ENCODE measurements at regions not wholly inside any gene's neighbourhood (a gene's known extent, or its start where the extent isn't known, plus 50 kb on each side); places are given as distances from the start of the nearest gene placed in this dataset.

GRCh38 chr6:145305670-145306069 is 429.6 kb downstream of the EPM2A start:
- TF ChIP-seq CTCF (IDR thresholded peaks at IDR 0.05; ENCODE audit: low read depth, low read length), result no peak
- no peak overlapping the region for H3K4me3 ChIP-seq (ENCODE audit: low read depth, low read length)

- no peak overlapping the region for H3K4me3 ChIP-seq (ENCODE audit: low read depth, low read length)
- TF ChIP-seq CTCF (IDR thresholded peaks at IDR 0.05; ENCODE audit: low read depth, low read length), result no peak
Measured at GRCh38 chr6:145306489-145306888, 428.8 kb downstream of the EPM2A start.

DNA sequence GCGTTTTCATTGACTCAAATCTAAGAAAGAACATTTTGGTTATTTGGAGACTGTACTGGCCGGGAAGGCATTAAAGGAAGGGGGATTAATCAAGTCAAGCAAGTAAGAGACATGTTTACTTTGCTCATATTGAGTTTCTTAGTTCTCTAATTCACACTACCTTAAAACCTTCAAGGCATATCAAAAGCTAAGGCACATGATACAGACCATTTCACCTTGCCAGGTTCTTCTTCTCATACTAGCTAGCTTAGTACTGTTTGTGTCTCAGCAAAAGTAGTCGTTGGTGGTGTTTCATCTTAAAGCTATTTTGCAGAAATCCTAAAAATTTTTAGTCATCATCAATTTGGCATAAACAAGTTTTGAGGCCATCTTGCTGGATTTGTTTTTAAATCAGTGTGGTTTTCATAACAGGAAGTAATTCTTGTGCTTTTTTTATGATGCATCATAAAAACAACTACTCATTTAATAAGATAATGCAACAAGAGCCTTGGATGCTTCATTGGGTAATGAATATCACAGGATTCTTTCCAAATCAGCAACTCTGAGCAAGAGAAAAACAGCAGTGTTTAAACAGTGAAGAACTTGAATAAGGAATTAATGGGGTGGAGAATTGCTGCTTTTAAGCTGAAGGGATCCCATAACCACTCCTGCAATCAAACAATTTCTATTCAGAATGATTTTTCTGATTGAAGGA is 425.3 kb downstream of the EPM2A start:
- H3K4me3 ChIP-seq (ENCODE audit: low read depth, low read length), result no peak overlapping the region
- no peak for TF ChIP-seq CTCF (IDR thresholded peaks at IDR 0.05; ENCODE audit: low read depth, low read length)

DNA sequence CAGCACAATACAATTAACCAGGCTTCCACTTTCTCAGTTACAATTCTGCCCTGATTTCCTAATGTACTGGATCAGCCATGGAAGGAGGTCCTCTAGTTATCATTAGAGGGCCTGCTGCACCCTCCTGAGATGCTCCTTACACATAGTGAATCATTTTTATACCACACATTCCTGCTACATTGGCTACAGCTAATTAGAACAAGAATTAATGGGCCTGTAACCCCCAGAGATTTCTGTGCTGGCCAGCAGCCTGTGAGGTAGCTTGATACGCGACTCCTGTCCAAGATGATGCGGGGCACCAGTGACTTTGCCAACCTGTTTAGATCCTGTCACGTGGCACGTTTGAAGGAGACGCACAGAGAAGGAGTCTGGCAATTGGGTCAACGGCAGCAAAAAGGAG is 422.8 kb downstream of the EPM2A start:
- H3K4me3 ChIP-seq (ENCODE audit: low read depth, low read length), result no peak overlapping the region
- no peak for TF ChIP-seq CTCF (IDR thresholded peaks at IDR 0.05; ENCODE audit: low read depth, low read length)

GRCh38 chr6:145313041-145313855 is 422.1 kb downstream of the EPM2A start:
- H3K4me3 ChIP-seq (ENCODE audit: low read depth, low read length), result no peak overlapping the region
- no peak for TF ChIP-seq CTCF (IDR thresholded peaks at IDR 0.05; ENCODE audit: low read depth, low read length)

DNA sequence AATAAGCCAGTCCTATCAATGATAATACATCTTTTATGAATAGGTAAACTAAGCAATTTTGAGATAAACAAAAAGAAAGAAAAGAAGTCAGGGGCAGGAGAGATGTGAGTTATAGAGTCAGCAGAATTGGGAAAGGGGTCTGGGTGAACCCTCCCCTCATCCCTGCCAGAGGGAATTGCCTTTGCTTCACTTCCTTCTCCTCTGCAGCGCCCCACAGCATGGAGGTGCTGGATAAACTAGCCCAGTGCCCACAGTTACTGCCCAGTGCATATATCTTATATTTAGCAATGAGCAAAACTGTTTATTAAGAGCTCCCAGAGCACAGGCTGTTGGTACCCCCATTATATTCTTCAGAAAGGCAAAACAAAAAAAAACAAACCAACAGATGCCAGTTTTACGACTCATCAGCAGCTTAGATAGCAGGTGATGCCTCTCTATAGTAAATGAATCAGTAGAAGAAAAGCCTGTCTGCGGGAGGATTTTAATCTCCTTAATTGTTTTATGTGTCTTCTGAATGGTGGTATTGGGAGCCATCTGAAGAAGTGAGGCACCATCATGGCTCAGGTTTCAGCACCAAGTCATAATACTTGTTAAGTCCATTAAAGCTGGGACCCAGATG is 419.2 kb downstream of the EPM2A start:
- no peak overlapping the region for H3K4me3 ChIP-seq (ENCODE audit: low read depth, low read length)
- TF ChIP-seq CTCF (IDR thresholded peaks at IDR 0.05; ENCODE audit: low read depth, low read length), result no peak

GRCh38 chr6:145318952-145319351 is 416.4 kb downstream of the EPM2A start:
- H3K4me3 ChIP-seq (ENCODE audit: low read depth, low read length), result no peak overlapping the region
- TF ChIP-seq CTCF (IDR thresholded peaks at IDR 0.05; ENCODE audit: low read depth, low read length), result no peak

Data from WI38 (cell line).